Activated CD4-positive, alpha-beta memory T cell treated with anti-CD3 and anti-CD28 coated beads, Interleukin-2, amount 10 ng/mL, durations not matched to agents 7 days and 5 days (primary cell): ENCODE measurements at regions not wholly inside any gene's neighbourhood (a gene's known extent, or its start where the extent isn't known, plus 50 kb on each side); places are given as distances from the start of the nearest gene placed in this dataset.
"Not testable (repeated sequence)": the region's sequence is repeated elsewhere in the genome, so short reads cannot be mapped to it uniquely, and the experiment has no call there.

ENCODE experiments used
- CTCF ChIA-PET: fragments of 350-600 bp; sonication (Branson Sonifier 250); formaldehyde crosslinking; loops from one replicate; lab custom pipeline; 2021; ENCODE audit warnings: antibody characterized with exemption, inconsistent platforms; lab: Charles Lee
- POLR2A ChIA-PET: fragments of 350-600 bp; sonication (Branson Sonifier 250); formaldehyde crosslinking; loops from one replicate; lab custom pipeline; 2021; ENCODE audit warnings: antibody characterized with exemption; lab: Charles Lee
- DNase-seq: peaks from one replicate; pipeline ENCODE4 v3.0.0-alpha.2; 2020
- H3K27ac Mint-ChIP-seq: one replicate; pipeline ENCODE4 v1.8.0; 2021; ENCODE audit warnings: mild to moderate bottlenecking, mixed read lengths
- H3K27me3 Mint-ChIP-seq: one replicate; pipeline ENCODE4 v1.8.0; 2021; ENCODE audit warnings: mixed read lengths
- H3K36me3 Mint-ChIP-seq: one replicate; pipeline ENCODE4 v1.8.0; 2021; ENCODE audit warnings: low read depth, mixed read lengths
- H3K4me1 Mint-ChIP-seq: one replicate; pipeline ENCODE4 v1.8.0; 2021; ENCODE audit warnings: mixed read lengths
- H3K4me3 Mint-ChIP-seq: one replicate; pipeline ENCODE4 v1.8.0; 2021; ENCODE audit warnings: mild to moderate bottlenecking, mixed read lengths
- H3K9me3 Mint-ChIP-seq: one replicate; pipeline ENCODE4 v1.8.0; 2021; ENCODE audit warnings: mixed read lengths

DNA sequence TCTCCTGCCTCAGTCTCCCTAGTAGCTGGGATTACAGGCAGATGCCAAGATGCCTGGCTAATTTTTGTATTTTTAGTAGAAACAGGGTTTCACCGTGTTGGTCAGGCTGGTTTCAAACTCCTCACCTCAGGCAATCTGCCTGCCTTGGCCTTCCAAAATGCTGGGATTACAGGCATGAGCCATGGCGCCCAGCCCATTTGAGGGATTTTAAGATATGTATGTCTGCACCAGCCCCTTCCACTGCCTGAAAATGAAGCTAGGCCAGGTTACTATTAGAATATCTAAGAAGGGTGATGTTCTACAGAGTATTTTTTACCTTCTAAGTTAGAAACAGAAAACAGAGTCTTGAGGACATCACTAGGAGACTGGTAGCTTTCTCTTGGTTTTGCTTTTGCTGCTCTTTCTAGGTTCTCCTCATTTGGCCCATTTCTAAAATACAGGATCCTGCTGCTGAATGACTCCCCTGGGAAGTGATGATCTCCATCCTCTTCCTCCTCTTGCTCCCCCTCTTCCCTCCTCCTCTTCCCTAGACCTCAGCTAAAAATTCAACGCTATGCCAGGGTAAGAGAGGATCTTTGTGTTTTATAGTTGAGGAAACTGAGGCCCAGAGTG lies 118.5 kb downstream of the MYCN start:
- peaks cover 9% of the 10 kb centered on the region for H3K9me3 Mint-ChIP-seq
- H3K36me3 Mint-ChIP-seq: no peaks in the 10 kb centered on the region
- H3K27me3 Mint-ChIP-seq: no peaks in the 10 kb centered on the region
- no peak overlapping the region for H3K4me3 Mint-ChIP-seq
- H3K4me1 Mint-ChIP-seq: no peaks in the 10 kb centered on the region
- ChIA-PET CTCF (no interaction called here), POLR2A (no interaction called here)
- H3K27ac Mint-ChIP-seq: no peak overlapping the region
- DNase-seq: no peak

DNA sequence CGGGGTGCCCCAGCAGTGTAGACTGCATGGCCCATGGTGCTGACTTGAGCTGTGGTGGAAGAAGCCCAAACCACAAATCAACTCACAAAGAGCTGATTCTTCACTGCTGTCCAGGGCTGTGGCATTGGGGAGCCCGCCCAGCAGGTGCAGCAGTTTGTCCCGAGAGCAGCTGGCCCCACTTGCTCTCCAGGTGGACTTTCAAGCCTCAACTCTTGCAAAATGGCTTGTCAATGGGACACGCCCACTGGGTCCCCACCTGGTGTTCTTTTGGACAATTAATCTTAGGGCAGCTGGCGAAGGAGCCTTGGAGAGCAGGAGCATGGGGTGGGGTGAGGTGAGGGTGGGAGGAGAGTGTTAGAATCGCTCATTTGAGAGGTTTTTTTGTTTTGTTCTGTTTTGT lies 117.9 kb downstream of the MYCN start:
- ChIA-PET CTCF (no interaction called here), POLR2A (no interaction called here)
- Mint-ChIP-seq H3K27me3 (no peaks in the 10 kb centered on the region), H3K4me1 (no peaks in the 10 kb centered on the region), H3K9me3 (peaks cover 6% of the 10 kb centered on the region), H3K4me3 (no peak overlapping the region), H3K36me3 (no peaks in the 10 kb centered on the region), H3K27ac (no peak overlapping the region)
- DNase-seq: no peak

DNA sequence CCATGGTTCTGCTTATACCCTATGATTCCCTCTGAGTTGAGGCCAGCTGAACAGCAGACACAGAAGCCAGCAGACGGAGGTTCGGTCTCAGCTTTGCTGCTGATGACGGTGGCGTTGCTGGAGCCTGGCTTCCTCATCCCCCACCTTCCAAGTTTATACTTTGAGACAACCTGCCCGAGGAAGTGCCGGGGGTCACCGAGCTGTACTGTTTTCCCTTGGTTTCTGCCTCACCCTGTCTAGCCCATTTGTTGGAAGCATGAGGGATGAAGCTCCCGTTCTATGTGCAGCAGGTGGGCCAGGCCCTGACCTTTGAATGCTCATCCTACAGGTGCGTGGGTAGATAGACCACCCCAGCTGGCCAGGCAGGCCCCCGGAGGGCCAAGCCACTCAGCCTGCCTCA lies 117.3 kb downstream of the MYCN start:
- CTCF ChIA-PET: no interaction called here
- Mint-ChIP-seq H3K36me3 (no peaks in the 10 kb centered on the region), H3K27me3 (no peaks in the 10 kb centered on the region), H3K4me3 (no peak overlapping the region), H3K4me1 (no peaks in the 10 kb centered on the region), H3K27ac (no peak overlapping the region), H3K9me3 (peaks cover 4% of the 10 kb centered on the region)
- POLR2A ChIA-PET: no interaction called here
- DNase-seq: no peak

GRCh38 chr2:16055848-16056580 lies 115.7 kb downstream of the MYCN start:
- Mint-ChIP-seq H3K9me3 (no peaks in the 10 kb centered on the region), H3K36me3 (no peaks in the 10 kb centered on the region), H3K4me3 (no peak overlapping the region), H3K4me1 (no peaks in the 10 kb centered on the region), H3K27ac (no peak overlapping the region), H3K27me3 (no peaks in the 10 kb centered on the region)
- no peak for DNase-seq
- POLR2A ChIA-PET: no interaction called here
- CTCF ChIA-PET: no interaction called here

- CTCF ChIA-PET: no interaction called here
- Mint-ChIP-seq H3K36me3 (no peaks in the 10 kb centered on the region), H3K4me1 (no peaks in the 10 kb centered on the region), H3K4me3 (no peak overlapping the region), H3K27me3 (no peaks in the 10 kb centered on the region), H3K27ac (no peak overlapping the region), H3K9me3 (no peaks in the 10 kb centered on the region)
- no peak for DNase-seq
- POLR2A ChIA-PET: no interaction called here
Observed at GRCh38 chr2:16053437-16054257, 113.3 kb downstream of the MYCN start.

DNA sequence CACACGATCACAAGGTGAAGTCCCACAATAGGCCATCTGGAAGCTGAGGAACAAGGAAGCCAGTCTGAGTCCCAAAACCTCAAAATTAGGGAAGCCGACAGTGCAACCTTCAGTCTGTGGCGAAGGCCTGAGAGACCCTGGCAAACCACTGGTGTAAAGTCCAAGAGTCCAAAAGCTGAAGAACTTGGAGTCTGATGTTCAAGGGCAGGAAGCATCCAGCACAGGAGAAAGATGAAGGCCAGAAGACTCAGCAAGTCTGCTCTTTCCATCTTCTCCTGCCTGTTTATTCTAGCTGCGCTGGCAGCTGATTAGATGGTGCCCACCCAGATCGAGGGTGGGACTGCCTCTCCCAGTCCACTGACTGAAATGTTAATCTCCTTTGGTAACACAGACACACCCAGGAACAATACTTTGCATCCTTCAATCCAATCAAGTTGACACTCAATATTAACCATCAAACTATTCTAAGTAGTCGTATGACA lies 112.3 kb downstream of the MYCN start:
- H3K27me3 Mint-ChIP-seq, H3K4me1 Mint-ChIP-seq, H3K36me3 Mint-ChIP-seq, H3K4me3 Mint-ChIP-seq, H3K27ac Mint-ChIP-seq, H3K9me3 Mint-ChIP-seq, DNase-seq, POLR2A ChIA-PET, CTCF ChIA-PET: not testable (repeated sequence)

GRCh38 chr2:16051841-16052564 lies 111.7 kb downstream of the MYCN start:
- ChIA-PET POLR2A (no interaction called here), CTCF (no interaction called here)

GRCh38 chr2:16050908-16051489 lies 110.6 kb downstream of the MYCN start:
- no peaks in the 10 kb centered on the region for H3K9me3 Mint-ChIP-seq
- DNase-seq: no peak
- ChIA-PET CTCF (no interaction called here), POLR2A (no interaction called here)
- no peak overlapping the region for H3K27ac Mint-ChIP-seq
- H3K36me3 Mint-ChIP-seq: no peaks in the 10 kb centered on the region
- no peaks in the 10 kb centered on the region for H3K27me3 Mint-ChIP-seq
- no peaks in the 10 kb centered on the region for H3K4me1 Mint-ChIP-seq
- H3K4me3 Mint-ChIP-seq: no peak overlapping the region

More at GRCh38 chr2:16051841-16052564, 111.7 kb downstream of the MYCN start:
- Mint-ChIP-seq H3K27ac (no peak overlapping the region), H3K36me3 (no peaks in the 10 kb centered on the region), H3K9me3 (no peaks in the 10 kb centered on the region), H3K27me3 (no peaks in the 10 kb centered on the region), H3K4me3 (no peak overlapping the region), H3K4me1 (no peaks in the 10 kb centered on the region)
- no peak for DNase-seq

- ChIA-PET CTCF (no interaction called here), POLR2A (no interaction called here)
- H3K27me3 Mint-ChIP-seq: no peaks in the 10 kb centered on the region
- no peaks in the 10 kb centered on the region for H3K9me3 Mint-ChIP-seq
- H3K27ac Mint-ChIP-seq: no peak overlapping the region
- H3K36me3 Mint-ChIP-seq: no peaks in the 10 kb centered on the region
- H3K4me1 Mint-ChIP-seq: no peaks in the 10 kb centered on the region
- no peak overlapping the region for H3K4me3 Mint-ChIP-seq
- DNase-seq: no peak
Observed at GRCh38 chr2:16050261-16050907, 110.0 kb downstream of the MYCN start.

GRCh38 chr2:16049406-16049805 lies 109.1 kb downstream of the MYCN start:
- ChIA-PET POLR2A (no interaction called here), CTCF (no interaction called here)
- Mint-ChIP-seq H3K4me3 (no peak overlapping the region), H3K9me3 (no peaks in the 10 kb centered on the region), H3K27me3 (no peaks in the 10 kb centered on the region), H3K4me1 (no peaks in the 10 kb centered on the region), H3K27ac (no peak overlapping the region), H3K36me3 (no peaks in the 10 kb centered on the region)
- no peak for DNase-seq

GRCh38 chr2:16048466-16048865 lies 108.1 kb downstream of the MYCN start:
- Mint-ChIP-seq H3K27ac (no peak overlapping the region), H3K9me3 (no peaks in the 10 kb centered on the region), H3K4me3 (no peak overlapping the region), H3K36me3 (no peaks in the 10 kb centered on the region), H3K27me3 (no peaks in the 10 kb centered on the region), H3K4me1 (no peaks in the 10 kb centered on the region)
- CTCF ChIA-PET: no interaction called here
- POLR2A ChIA-PET: no interaction called here
- no peak for DNase-seq

DNA sequence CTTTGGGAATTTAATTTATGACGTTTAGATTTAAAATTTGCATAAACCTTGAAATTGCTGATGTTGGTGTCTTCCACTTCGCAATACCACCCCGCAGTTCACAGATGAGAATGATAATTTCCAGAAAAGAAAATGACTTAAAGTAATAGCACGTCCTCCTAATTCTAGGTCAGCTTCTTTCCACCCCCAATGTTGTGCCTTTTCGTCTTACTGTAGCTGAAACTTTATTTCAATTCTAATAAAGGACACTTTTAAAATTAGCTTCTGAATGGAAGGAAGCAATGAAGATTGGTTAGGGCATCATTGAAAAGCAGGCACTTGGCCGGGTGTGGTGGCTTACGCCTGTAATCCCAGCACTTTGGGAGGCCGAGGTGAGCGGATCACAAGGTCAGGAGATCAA lies 107.4 kb downstream of the MYCN start:
- Mint-ChIP-seq H3K4me1 (no peaks in the 10 kb centered on the region), H3K9me3 (no peaks in the 10 kb centered on the region), H3K4me3 (no peak overlapping the region), H3K27me3 (no peaks in the 10 kb centered on the region), H3K27ac (no peak overlapping the region), H3K36me3 (no peaks in the 10 kb centered on the region)
- no peak for DNase-seq
- ChIA-PET POLR2A (no interaction called here), CTCF (no interaction called here)
